ENCODE measurements at regions not wholly inside any gene's neighbourhood (a gene's known extent, or its start where the extent isn't known, plus 50 kb on each side); places are given as distances from the start of the nearest gene placed in this dataset.

DNA sequence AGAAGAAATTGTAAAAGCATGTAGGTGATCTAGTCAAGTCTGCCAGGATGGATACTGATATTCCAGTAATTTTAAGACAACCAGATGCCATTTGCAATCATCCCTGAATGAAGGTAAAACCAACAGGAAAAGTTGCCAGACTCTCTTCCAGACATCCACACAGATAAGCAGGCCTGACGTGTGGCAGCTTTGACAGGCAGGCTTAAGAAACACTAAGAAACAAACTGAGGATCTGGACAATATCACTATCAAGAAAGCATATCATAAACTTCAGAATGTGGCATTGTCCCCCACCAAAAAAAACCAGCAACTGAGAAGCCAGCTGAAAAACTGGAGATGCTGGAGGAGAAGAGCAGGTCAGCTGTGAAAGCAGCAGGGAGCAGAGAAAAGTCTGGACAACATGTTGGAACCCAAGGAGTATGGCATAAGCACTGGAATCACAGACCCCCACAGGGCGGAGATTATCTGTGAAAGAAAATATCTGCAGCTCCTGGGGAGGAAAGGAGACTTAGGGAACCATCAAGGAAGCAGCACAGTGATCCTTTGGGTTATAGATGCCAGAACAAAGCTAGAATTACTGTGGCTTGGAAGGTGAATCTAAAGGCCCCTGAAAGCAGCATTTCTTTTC, 307.0 kb downstream of the CWC27 start:
- no peak for TF ChIP-seq POLR2A (IDR thresholded peaks at IDR 0.05)
- TF ChIP-seq, protein P1, sequence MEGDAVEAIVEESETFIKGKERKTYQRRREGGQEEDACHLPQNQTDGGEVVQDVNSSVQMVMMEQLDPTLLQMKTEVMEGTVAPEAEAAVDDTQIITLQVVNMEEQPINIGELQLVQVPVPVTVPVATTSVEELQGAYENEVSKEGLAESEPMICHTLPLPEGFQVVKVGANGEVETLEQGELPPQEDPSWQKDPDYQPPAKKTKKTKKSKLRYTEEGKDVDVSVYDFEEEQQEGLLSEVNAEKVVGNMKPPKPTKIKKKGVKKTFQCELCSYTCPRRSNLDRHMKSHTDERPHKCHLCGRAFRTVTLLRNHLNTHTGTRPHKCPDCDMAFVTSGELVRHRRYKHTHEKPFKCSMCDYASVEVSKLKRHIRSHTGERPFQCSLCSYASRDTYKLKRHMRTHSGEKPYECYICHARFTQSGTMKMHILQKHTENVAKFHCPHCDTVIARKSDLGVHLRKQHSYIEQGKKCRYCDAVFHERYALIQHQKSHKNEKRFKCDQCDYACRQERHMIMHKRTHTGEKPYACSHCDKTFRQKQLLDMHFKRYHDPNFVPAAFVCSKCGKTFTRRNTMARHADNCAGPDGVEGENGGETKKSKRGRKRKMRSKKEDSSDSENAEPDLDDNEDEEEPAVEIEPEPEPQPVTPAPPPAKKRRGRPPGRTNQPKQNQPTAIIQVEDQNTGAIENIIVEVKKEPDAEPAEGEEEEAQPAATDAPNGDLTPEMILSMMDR (IDR thresholded peaks at IDR 0.05), result no peak
- TF ChIP-seq POLR2AphosphoS5 (IDR thresholded peaks at IDR 0.05), result no peak
